DOHH2 (cell line): ENCODE measurements at regions not wholly inside any gene's neighbourhood (a gene's known extent, or its start where the extent isn't known, plus 50 kb on each side); places are given as distances from the start of the nearest gene placed in this dataset.

Experiments
- H3F3A ChIP-seq: fragments of 200-600 bp; sonication (generic), shearing (Covaris generic); 2 replicates; pipeline ENCODE4 v1.6.0; 2016; ENCODE audit warnings: antibody characterized with exemption, mild to moderate bottlenecking; ENCODE audit not compliant: control insufficient read depth, insufficient read depth
- H3K27ac ChIP-seq: fragments of 200-600 bp; sonication (generic); 2 replicates; pipeline ENCODE4 v1.5.1; 2014; ENCODE audit warnings: low read depth, mild to moderate bottlenecking, low read length, moderate library complexity
- H3K27me3 ChIP-seq: fragments of 200-600 bp; sonication (generic); 2 replicates; pipeline ENCODE4 v1.6.1; 2014; ENCODE audit warnings: mild to moderate bottlenecking, low read length, mixed read lengths; ENCODE audit not compliant: control insufficient read depth
- H3K36me3 ChIP-seq: fragments of 200-600 bp; sonication (generic); 2 replicates; pipeline ENCODE4 v1.6.1; 2014; ENCODE audit warnings: mild to moderate bottlenecking, low read length, moderate library complexity, mixed read lengths; ENCODE audit not compliant: control insufficient read depth
- H3K4me1 ChIP-seq: fragments of 200-600 bp; sonication (generic); 2 replicates; pipeline ENCODE4 v1.6.1; 2014; ENCODE audit warnings: mild to moderate bottlenecking, low read length, mixed read lengths; ENCODE audit not compliant: control insufficient read depth
- H3K4me2 ChIP-seq: fragments of 200-600 bp; sonication (generic); 2 replicates; pipeline ENCODE4 v1.6.0; 2014; ENCODE audit warnings: mild to moderate bottlenecking, low read length, moderate library complexity
- H3K4me3 ChIP-seq: fragments of 200-600 bp; sonication (generic); 2 replicates; pipeline ENCODE4 v1.5.1; 2014; ENCODE audit warnings: mild to moderate bottlenecking, low read length, mixed read lengths
- H3K79me2 ChIP-seq: fragments of 200-600 bp; sonication (generic); 2 replicates; pipeline ENCODE4 v1.6.1; 2014; ENCODE audit warnings: mild to moderate bottlenecking, low read length, mixed read lengths; ENCODE audit not compliant: control insufficient read depth
- H3K9me2 ChIP-seq: fragments of 200-600 bp; sonication (generic); replicated peaks from 2 replicates; pipeline ENCODE4 v1.6.1; 2014; ENCODE audit warnings: mild to moderate bottlenecking, low read length, mixed read lengths; ENCODE audit not compliant: control insufficient read depth
- H3K9me3 ChIP-seq: fragments of 200-600 bp; sonication (generic); 2 replicates; pipeline ENCODE4 v1.6.1; 2014; ENCODE audit warnings: antibody characterized with exemption, low read length, mixed read lengths; ENCODE audit not compliant: control insufficient read depth, insufficient read depth
- H4K20me1 ChIP-seq: fragments of 200-600 bp; sonication (generic); 2 replicates; pipeline ENCODE4 v1.6.0; 2014; ENCODE audit warnings: low read depth, mild to moderate bottlenecking, antibody characterized with exemption, low read length, moderate library complexity; ENCODE audit not compliant: control insufficient read depth, insufficient read depth
- CTCF ChIP-seq: fragments of 200-600 bp; sonication (generic); IDR thresholded peaks from one replicate; pipeline ENCODE4 v1.5.1; 2014; ENCODE audit warnings: antibody characterized with exemption, mild to moderate bottlenecking, low read depth, low read length; ENCODE audit not compliant: poor library complexity, severe bottlenecking
- EZH2phosphoT487 ChIP-seq: fragments of 200-600 bp; sonication (generic); IDR thresholded peaks from 2 replicates; pipeline ENCODE4 v1.6.1; 2017; ENCODE audit warnings: borderline replicate concordance, mild to moderate bottlenecking, antibody characterized with exemption, low read length, moderate library complexity, mixed read lengths

DNA sequence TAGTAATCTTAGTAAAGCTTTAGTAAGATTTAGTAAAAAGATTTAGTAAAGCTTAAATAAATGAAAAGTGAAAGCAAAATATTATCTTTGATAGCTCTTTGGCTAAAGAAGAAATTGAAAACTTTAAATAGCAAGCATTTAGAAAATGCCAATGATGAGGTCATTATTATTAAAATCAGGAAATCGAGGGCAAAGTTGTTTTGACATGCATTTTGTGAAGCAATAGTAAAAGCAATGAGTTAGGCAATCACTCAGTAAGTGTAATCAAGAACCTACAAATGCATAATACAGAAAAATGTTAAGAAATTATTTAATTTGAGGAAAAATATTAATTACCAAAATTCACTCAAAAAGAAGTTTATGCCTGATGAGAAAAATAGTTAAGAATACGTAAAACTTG is 280.3 kb upstream of the MME start:
- Histone ChIP-seq H3K27ac (no peak overlapping the region), H3K27me3 (no peaks in the 10 kb centered on the region), H3K4me2 (no peak overlapping the region), H3F3A (no peaks in the 10 kb centered on the region), H3K9me3 (peaks cover 4% of the 10 kb centered on the region; the same call in 1 of the 2 replicates), H3K9me2 (no peaks in the 10 kb centered on the region), H3K36me3 (no peaks in the 10 kb centered on the region), H3K4me3 (no peak overlapping the region), H3K79me2 (no peaks in the 10 kb centered on the region), H3K4me1 (peaks cover 4% of the 10 kb centered on the region), H4K20me1 (no peaks in the 10 kb centered on the region)
- TF ChIP-seq EZH2phosphoT487 = no peak
- no peak for TF ChIP-seq CTCF

DNA sequence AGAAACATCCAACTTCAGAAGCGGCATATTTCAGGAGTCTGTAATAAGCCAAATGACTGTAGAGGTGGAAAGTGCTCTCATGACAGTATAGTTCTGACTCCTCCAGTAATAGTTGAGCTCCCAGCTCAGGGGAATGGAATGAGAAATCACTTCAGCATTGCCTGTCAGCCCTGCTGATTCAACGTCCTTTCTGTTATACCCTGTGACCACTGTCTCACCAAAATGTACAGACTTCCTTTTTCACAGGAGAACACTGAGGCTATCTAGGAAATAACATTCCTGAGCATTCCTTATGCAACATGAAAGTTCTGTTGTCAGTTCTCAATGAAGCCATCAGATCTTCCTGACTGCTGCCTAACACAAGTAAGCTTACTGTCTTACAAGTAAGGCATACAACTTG is 284.5 kb upstream of the MME start:
- H4K20me1 ChIP-seq = no peaks in the 10 kb centered on the region
- H3K27me3 ChIP-seq = no peaks in the 10 kb centered on the region
- no peaks in the 10 kb centered on the region for H3K79me2 ChIP-seq
- no peaks in the 10 kb centered on the region for H3K9me3 ChIP-seq
- no peak overlapping the region for H3K4me2 ChIP-seq
- H3K4me3 ChIP-seq = no peak overlapping the region
- no peaks in the 10 kb centered on the region for H3F3A ChIP-seq
- no peaks in the 10 kb centered on the region for H3K36me3 ChIP-seq
- peaks cover 9% of the 10 kb centered on the region for H3K4me1 ChIP-seq
- TF ChIP-seq EZH2phosphoT487 (no peak), CTCF (no peak)
- H3K27ac ChIP-seq = no peak overlapping the region
- H3K9me2 ChIP-seq = no peaks in the 10 kb centered on the region

DNA sequence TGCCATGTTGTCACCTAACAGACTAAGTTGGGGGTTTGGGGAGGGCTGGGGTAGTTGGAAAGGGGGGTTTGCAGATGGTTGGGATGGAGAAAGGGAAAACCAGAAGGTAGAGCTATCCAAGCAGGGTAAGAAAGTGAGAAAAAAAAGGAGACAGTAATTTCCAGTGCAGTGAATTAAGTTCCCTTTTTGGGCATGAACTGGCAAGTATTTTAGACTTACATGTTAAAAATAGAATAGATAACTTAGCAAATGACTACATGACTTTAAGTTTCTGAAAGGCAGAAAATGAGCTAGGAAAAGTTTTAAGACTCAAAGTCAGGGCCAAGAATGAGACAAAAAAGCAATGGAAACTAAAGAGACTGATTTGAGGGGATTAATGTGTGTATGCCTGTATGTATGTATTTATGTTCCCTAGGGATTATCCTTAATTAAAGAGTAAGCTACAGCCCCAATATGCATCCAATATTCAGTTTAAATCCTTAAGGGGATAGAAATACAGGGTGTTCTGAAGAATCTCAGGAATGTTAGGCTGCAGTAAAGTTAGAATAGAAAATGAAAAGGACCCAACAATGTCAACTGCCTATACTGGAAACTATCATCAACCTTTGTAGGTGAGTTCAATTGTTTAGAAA is 285.2 kb upstream of the MME start:
- Histone ChIP-seq H3K4me1 (peaks cover 9% of the 10 kb centered on the region), H3K27me3 (no peaks in the 10 kb centered on the region), H4K20me1 (no peaks in the 10 kb centered on the region), H3F3A (no peaks in the 10 kb centered on the region), H3K9me3 (no peaks in the 10 kb centered on the region), H3K79me2 (no peaks in the 10 kb centered on the region), H3K36me3 (no peaks in the 10 kb centered on the region), H3K27ac (no peak overlapping the region), H3K4me2 (no peak overlapping the region), H3K4me3 (no peak overlapping the region), H3K9me2 (no peaks in the 10 kb centered on the region)
- no peak for TF ChIP-seq CTCF
- TF ChIP-seq EZH2phosphoT487 = no peak
